Dendritic cell treated with granulocyte-macrophage colony-stimulating factor and Interleukin-4, amounts not matched to agents 40 ng/mL and 50 ng/mL, for 4 days (primary cell): ENCODE measurements at regions not wholly inside any gene's neighbourhood (a gene's known extent, or its start where the extent isn't known, plus 50 kb on each side); places are given as distances from the start of the nearest gene placed in this dataset.
"Not testable (repeated sequence)": the region's sequence is repeated elsewhere in the genome, so short reads cannot be mapped to it uniquely, and the experiment has no call there.

Experiments used
- H3K27ac Mint-ChIP-seq: one replicate; pipeline ENCODE4 v1.8.0; 2022; ENCODE audit warnings: mild to moderate bottlenecking, mixed read lengths
- H3K27me3 Mint-ChIP-seq: one replicate; pipeline ENCODE4 v1.8.0; 2022; ENCODE audit warnings: mild to moderate bottlenecking, mixed read lengths
- H3K36me3 Mint-ChIP-seq: one replicate; pipeline ENCODE4 v1.8.0; 2022; ENCODE audit warnings: low read depth, mixed read lengths
- H3K4me1 Mint-ChIP-seq: one replicate; pipeline ENCODE4 v1.8.0; 2022; ENCODE audit warnings: low read depth, mixed read lengths
- H3K4me3 Mint-ChIP-seq: one replicate; pipeline ENCODE4 v1.8.0; 2022; ENCODE audit warnings: mild to moderate bottlenecking, moderate library complexity, mixed read lengths
- H3K9me3 Mint-ChIP-seq: one replicate; pipeline ENCODE4 v1.8.0; 2022; ENCODE audit warnings: mixed read lengths
- intact Hi-C: fragments of 100-400 bp; cut with micrococcal nuclease; formaldehyde crosslinking; loops from one replicate; pipeline ENCODE4 v1.15.0; 2022

DNA sequence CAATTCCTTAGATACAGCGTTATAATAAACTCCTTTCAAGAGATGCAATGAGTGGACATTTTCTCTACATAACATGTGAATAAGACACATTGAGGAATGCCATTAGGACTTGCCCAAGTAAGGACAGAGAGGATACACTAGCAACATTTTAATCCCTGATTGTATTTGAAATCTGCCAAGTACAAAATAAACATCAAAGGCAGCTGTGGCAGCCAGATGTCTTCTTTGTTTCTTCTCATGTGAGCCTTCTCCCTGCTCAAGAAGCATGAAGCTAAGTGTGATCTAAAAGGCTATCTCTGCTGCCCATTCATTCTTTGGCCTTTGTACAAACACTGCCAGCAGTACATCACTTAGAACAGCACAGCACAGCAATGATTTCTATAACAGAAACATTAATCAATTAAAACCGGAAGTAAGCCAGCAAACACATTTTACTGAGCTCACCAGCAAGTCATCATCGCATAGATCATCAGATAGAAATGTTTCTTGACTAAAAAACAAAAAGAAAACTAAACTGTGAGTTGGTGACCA, 364.0 kb downstream of the CNTN6 start:
- Mint-ChIP-seq H3K9me3 (peaks cover 52% of the 10 kb centered on the region), H3K27ac (no peak overlapping the region), H3K4me1 (no peaks in the 10 kb centered on the region), H3K36me3 (no peaks in the 10 kb centered on the region), H3K4me3 (no peak overlapping the region), H3K27me3 (no peaks in the 10 kb centered on the region)
- intact Hi-C loops: no loop called here

DNA sequence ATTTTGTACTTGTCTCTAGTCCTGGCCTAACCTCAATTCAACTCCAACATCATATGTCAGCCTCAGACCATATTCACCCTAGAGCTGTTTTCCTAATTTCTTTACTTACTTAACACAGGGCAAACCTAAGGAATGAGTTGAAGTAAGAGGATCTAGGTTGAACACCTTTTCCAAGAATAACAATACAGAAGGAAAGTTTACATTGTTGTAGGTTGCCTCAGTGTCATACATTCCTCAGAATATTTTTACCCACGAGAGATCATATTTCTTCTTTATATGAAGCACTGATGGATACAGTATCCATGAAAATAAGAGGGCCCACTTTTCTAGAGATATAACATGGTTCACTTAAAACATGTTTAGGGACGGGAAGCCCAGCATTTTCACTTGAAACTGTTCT, 369.5 kb downstream of the CNTN6 start:
- no peak overlapping the region for H3K4me3 Mint-ChIP-seq
- H3K27me3 Mint-ChIP-seq: no peaks in the 10 kb centered on the region
- H3K9me3 Mint-ChIP-seq: peaks cover 51% of the 10 kb centered on the region
- H3K4me1 Mint-ChIP-seq: no peaks in the 10 kb centered on the region
- intact Hi-C loops: no loop called here
- no peaks in the 10 kb centered on the region for H3K36me3 Mint-ChIP-seq
- H3K27ac Mint-ChIP-seq: no peak overlapping the region

DNA sequence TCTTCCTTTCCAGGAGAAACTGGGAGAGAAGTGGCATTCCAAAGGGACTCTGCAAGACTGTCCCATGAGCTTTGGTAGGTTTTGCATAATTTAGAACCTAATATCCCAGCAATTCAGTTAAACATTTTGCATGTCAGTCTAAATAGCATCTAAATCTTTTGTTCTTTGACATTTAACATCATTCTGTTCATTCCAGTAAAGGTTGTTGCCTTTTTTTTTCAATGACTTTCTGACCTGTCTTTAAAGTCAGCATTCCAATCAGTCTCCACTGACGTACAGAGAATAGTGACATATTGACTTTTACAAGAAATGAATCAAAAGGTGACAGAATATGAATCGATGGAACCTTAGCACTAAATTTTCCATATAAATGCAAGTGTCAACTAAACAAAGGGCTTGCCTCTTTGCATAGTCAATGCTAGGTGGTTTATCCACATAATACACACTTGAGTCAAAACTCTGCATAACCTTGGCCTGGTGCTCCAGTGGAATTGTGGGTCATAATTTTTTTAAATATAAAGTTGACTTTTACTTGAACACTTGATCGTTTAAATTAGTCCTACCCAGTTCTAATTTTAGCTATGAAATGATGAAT, 370.1 kb downstream of the CNTN6 start:
- H3K27me3 Mint-ChIP-seq: no peaks in the 10 kb centered on the region
- peaks cover 51% of the 10 kb centered on the region for H3K9me3 Mint-ChIP-seq
- H3K36me3 Mint-ChIP-seq: no peaks in the 10 kb centered on the region
- H3K4me3 Mint-ChIP-seq: no peak overlapping the region
- no peaks in the 10 kb centered on the region for H3K4me1 Mint-ChIP-seq
- intact Hi-C loops: no loop called here
- no peak overlapping the region for H3K27ac Mint-ChIP-seq

DNA sequence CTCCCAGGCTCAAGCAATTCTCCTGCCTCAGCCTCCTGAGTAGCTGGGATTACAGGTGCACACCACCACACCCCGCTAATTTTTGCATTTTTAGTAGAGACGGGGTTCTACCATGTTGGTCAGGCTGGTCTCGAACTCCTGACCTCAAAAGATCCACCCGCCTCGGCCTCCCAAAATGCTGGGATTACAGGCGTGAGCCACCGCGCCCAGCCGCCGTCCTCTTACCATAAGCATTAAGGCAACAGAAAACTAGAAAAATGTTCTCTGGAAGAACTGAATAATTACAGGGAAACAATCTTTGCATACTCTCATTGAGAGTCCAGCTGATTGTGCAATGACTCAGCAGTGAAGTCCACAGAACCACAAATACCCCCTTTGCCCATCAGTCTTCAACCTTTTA, 372.3 kb downstream of the CNTN6 start:
- H3K36me3 Mint-ChIP-seq, H3K27ac Mint-ChIP-seq, H3K4me1 Mint-ChIP-seq, H3K27me3 Mint-ChIP-seq, intact Hi-C loops, H3K4me3 Mint-ChIP-seq: not testable (repeated sequence)
- peaks cover 43% of the 10 kb centered on the region for H3K9me3 Mint-ChIP-seq

DNA sequence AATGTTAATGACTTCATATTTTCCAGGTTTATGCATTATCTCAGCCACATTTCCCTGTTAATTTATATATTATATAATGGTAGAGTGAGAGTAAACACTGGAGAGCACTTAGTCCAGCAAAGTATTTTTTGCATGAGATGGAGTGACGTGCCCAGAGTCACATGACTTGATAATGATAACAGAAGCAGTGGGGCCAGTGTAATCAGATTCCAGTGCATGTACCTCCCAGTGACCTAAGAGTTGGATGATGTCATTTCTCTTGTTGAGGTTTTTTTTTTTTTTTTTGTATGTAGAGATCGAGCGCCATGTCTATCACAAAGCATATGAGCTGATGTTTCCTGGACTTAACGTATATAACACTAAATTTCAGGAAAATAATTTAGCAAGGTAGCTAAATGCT, 375.3 kb downstream of the CNTN6 start:
- no peaks in the 10 kb centered on the region for H3K4me1 Mint-ChIP-seq
- no peak overlapping the region for H3K4me3 Mint-ChIP-seq
- intact Hi-C loops: no loop called here
- H3K27ac Mint-ChIP-seq: no peak overlapping the region
- no peaks in the 10 kb centered on the region for H3K36me3 Mint-ChIP-seq
- H3K9me3 Mint-ChIP-seq: peaks cover 25% of the 10 kb centered on the region
- H3K27me3 Mint-ChIP-seq: no peaks in the 10 kb centered on the region

DNA sequence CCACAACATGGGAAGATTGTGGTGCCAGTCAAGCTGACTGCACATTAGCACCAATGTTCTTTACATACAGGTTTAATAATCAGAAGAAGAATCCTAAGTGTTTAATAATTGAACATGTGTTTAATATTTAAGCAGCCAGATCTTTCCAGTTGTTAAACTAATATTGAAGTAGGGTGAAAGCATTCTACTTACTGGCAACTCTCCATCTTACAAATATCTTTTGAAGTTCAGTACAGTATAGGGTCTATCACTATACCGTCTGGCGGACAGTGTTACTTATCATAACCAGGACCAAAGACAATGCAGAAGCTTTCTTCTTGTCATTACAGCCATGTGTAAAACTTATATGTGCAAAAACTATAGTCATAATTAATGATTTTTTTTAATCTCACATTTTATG, 376.4 kb downstream of the CNTN6 start:
- Mint-ChIP-seq H3K4me1 (no peaks in the 10 kb centered on the region), H3K9me3 (peaks cover 14% of the 10 kb centered on the region), H3K36me3 (no peaks in the 10 kb centered on the region), H3K4me3 (no peak overlapping the region), H3K27me3 (no peaks in the 10 kb centered on the region), H3K27ac (no peak overlapping the region)
- intact Hi-C loops: no loop called here

DNA sequence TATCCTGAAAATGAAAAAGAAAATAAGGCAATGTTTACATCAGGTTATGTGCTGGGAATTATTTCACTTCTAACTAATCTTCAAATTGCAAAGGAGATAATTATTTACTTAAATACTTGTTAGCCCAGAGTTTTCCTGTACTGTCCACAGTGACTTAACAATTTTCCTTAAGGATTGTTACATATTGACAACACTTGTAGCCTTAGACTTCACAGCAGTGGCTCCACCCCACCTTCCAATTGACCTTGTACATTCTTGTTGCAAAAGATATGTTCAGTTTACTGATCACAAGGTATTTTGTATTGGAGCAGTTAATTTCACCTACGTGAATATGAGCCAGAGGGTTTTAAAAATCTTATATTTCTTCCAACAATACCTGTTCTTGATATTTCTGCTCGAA, 376.9 kb downstream of the CNTN6 start:
- Mint-ChIP-seq H3K36me3 (no peaks in the 10 kb centered on the region), H3K27ac (no peak overlapping the region), H3K4me3 (no peak overlapping the region), H3K27me3 (no peaks in the 10 kb centered on the region), H3K4me1 (no peaks in the 10 kb centered on the region), H3K9me3 (peaks cover 14% of the 10 kb centered on the region)
- intact Hi-C loops: no loop called here

DNA sequence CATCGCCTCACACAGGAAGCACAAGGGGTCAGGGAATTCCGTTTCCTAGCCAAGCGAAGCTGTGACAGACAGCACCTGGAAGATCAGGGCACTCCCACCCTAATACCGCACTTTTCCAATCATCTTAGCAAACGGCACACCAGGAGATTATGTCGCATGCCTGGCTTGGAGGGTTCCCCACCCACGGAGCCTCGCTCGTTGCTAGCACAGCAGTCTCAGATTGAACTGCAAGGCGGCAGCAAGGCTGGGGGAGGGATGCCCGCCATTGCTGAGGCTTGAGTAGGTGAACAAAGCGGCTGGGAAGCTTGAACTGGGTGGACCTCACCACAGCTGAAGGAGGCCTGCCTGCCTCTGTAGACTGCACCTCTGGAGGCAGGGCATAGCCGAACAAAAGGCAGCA, 384.8 kb downstream of the CNTN6 start:
- H3K9me3 Mint-ChIP-seq: peaks cover 54% of the 10 kb centered on the region
- intact Hi-C loops: no loop called here
- no peaks in the 10 kb centered on the region for H3K27me3 Mint-ChIP-seq
- H3K36me3 Mint-ChIP-seq: no peaks in the 10 kb centered on the region
- H3K4me1 Mint-ChIP-seq: no peaks in the 10 kb centered on the region
- H3K27ac Mint-ChIP-seq: no peak overlapping the region
- no peak overlapping the region for H3K4me3 Mint-ChIP-seq

DNA sequence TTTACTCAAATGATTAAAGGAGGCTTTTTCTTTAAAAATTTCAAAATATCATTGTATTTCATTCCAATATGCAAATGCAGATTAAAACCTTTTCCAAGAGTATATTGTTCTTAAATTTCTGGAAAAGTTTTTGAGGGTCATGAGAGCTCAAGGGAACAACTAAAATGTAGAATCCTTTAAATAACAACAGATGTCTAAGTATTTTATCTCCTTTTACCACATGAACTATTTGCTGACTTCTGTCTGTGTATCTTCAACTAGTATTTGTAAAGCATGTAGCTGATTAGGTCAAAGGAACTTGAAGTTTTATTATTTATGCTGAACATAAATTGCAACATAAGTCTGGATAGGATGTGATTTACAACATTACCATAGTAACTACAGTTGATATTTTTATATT, 402.6 kb downstream of the CNTN6 start:
- Mint-ChIP-seq H3K4me1 (no peaks in the 10 kb centered on the region), H3K27ac (no peak overlapping the region), H3K4me3 (no peak overlapping the region), H3K27me3 (no peaks in the 10 kb centered on the region), H3K36me3 (no peaks in the 10 kb centered on the region), H3K9me3 (peaks cover 22% of the 10 kb centered on the region)
- intact Hi-C loops: no loop called here

DNA sequence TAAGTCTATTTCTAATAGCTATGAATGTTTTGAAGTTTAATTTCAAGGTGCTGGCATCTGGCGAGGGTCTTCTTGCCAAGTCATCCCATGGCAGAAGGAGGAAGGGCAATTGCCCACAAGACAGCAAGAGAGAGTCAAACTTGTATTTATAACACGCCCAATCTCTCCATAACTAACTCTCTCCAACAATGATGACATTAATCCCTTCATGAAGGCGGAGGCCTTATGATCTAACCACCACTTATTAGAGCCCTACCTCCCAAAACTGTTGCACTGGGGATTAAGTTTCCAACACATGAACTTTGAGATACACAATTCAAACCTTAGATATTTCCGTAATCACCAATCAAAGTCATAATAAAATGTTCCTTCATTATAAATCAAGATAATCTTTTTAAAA, 406.9 kb downstream of the CNTN6 start:
- no peak overlapping the region for H3K27ac Mint-ChIP-seq
- no peaks in the 10 kb centered on the region for H3K27me3 Mint-ChIP-seq
- intact Hi-C loops: no loop called here
- H3K4me3 Mint-ChIP-seq: no peak overlapping the region
- no peaks in the 10 kb centered on the region for H3K4me1 Mint-ChIP-seq
- peaks cover 22% of the 10 kb centered on the region for H3K9me3 Mint-ChIP-seq
- H3K36me3 Mint-ChIP-seq: no peaks in the 10 kb centered on the region

DNA sequence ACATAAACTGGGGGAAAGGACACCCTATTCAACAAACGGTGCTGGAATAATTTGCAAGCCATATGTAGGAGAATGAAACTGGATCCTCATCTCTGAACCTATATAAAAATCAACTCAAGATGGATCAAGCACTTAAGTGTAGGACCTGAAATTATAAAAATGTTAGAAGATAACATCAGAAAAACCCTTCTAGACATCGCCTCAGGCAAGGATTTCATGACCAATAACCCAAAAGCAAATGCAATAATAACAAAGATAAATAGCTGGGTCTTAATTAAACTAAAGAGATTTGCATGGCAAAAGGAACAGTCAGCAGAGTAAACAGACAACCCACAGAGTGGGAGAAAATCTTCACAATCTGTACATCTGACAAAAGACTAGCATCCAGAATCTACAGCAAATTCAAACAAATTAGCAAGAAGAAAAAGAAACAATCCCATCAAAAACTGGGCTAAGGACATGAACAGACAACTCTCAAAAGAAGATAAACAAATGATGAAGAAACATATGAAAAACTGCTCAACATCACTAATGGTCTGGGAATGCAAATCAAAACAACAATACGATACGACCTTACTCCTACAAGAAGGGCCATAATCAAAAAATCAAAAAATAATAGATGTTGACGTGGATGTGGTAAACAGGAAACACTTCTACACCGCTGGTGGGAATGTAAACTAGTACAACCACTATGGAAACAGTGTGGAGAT, 408.7 kb downstream of the CNTN6 start:
- H3K4me3 Mint-ChIP-seq: no peak overlapping the region
- H3K9me3 Mint-ChIP-seq: peaks cover 22% of the 10 kb centered on the region
- H3K27ac Mint-ChIP-seq: no peak overlapping the region
- H3K4me1 Mint-ChIP-seq: no peaks in the 10 kb centered on the region
- no peaks in the 10 kb centered on the region for H3K36me3 Mint-ChIP-seq
- H3K27me3 Mint-ChIP-seq: no peaks in the 10 kb centered on the region
- intact Hi-C loops: no loop called here

DNA sequence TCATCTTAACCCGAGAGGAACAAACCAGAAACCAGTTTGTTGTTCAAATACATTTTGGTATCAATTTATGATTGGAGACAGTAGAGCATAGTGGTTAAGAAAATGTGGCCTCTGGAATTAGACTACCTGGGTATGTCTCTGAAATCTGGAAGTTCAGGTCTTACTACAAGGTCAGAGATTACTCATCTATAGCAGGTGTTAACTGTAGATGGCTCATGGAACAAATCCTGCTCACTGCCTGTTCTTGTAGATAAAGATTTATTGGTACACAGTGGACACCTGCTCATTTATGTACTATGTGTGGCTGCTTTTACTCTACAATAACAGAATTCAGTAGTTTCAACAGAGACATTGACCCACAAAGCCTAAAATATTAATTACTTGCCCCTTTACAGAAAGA, 413.3 kb downstream of the CNTN6 start:
- Mint-ChIP-seq H3K27me3 (no peaks in the 10 kb centered on the region), H3K9me3 (peaks cover 12% of the 10 kb centered on the region), H3K27ac (no peak overlapping the region), H3K4me1 (no peaks in the 10 kb centered on the region), H3K4me3 (no peak overlapping the region), H3K36me3 (no peaks in the 10 kb centered on the region)
- intact Hi-C loops: no loop called here

DNA sequence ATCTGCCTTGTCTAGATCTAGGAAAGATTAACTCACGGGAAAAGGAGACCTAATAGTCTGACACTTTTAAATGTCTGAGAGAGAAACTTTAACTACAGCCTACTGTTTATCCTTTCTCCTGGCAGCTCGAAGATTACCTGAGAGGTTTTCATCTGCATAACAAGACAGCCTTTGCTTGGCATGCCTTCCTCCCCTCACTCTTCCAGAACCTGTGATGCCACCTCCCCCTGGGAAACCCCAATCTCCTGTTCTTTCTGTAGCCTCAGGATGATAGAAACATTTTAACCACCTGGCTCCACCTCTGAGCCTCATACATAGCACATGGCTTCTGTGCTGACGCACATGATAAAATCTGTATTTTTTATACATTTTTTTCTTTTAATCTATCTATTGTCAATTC, 420.8 kb downstream of the CNTN6 start:
- H3K27me3 Mint-ChIP-seq: no peaks in the 10 kb centered on the region

DNA sequence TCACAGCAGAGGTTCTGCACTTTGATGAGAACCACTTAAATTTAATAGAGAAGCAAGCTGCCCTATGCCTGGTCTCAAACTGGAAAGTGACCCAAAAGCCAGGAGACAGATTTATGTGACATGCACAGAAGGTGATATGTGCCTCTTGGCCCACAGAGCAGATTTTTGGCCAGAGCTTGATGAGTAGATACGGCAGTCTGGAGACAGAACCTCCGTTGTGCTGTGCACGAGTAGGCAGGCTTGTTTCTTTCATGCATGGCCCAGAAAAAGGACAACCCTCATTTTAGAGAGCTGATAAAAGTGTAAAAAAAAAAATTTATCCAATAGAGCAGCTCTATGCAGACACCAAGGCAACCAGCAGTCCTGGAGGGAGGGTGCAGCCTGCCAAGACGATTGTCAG, 423.1 kb downstream of the CNTN6 start:
- Mint-ChIP-seq H3K4me1 (no peaks in the 10 kb centered on the region), H3K4me3 (no peak overlapping the region), H3K27ac (no peak overlapping the region), H3K27me3 (no peaks in the 10 kb centered on the region), H3K36me3 (no peaks in the 10 kb centered on the region), H3K9me3 (peaks cover 23% of the 10 kb centered on the region)
- intact Hi-C loops: no loop called here

More for the DNA sequence above, 420.8 kb downstream of the CNTN6 start:
- Mint-ChIP-seq H3K4me3 (no peak overlapping the region), H3K27ac (no peak overlapping the region), H3K4me1 (no peaks in the 10 kb centered on the region), H3K9me3 (peaks cover 25% of the 10 kb centered on the region), H3K36me3 (no peaks in the 10 kb centered on the region)
- intact Hi-C loops: no loop called here

DNA sequence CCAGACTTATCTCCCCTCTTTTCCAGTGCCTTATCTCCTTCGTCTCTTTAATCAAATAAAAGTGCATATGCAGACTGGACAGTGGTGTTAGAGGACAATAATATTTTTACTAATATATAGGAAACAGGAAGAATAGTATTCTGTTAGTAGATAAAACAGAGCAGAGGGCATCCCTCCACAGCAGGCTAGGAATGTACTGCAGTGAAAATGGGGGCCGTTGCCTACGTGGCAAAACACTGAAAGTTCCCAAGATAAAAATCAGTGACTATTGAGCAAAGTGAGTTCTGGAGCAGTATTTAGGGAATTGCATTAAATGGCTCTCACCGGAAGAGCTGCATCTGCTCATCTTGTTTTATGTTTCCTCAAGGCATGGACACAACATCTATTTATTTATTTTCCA, 435.0 kb downstream of the CNTN6 start:
- no peaks in the 10 kb centered on the region for H3K4me1 Mint-ChIP-seq
- H3K9me3 Mint-ChIP-seq: peaks cover 32% of the 10 kb centered on the region
- H3K36me3 Mint-ChIP-seq: no peaks in the 10 kb centered on the region
- no peak overlapping the region for H3K27ac Mint-ChIP-seq
- intact Hi-C loops: no loop called here
- H3K27me3 Mint-ChIP-seq: no peaks in the 10 kb centered on the region
- no peak overlapping the region for H3K4me3 Mint-ChIP-seq
